ENCODE measurements at regions not wholly inside any gene's neighbourhood (a gene's known extent, or its start where the extent isn't known, plus 50 kb on each side); places are given as distances from the start of the nearest gene placed in this dataset.

GRCh38 chr5:115732026-115732425 lies 84.4 kb downstream of the CDO1 start:
- Histone ChIP-seq H3K4me1 (no peaks in the 10 kb centered on the region), H3K4me3 (no peak overlapping the region), H3K27me3 (no peaks in the 10 kb centered on the region), H3K9me3 (no peaks in the 10 kb centered on the region), H3K36me3 (replicated peaks in 1 of 2; ENCODE audit: insufficient read depth in 1 of 2, low read depth in 2 of 2) (no peaks in the 10 kb centered on the region), H3K27ac (no peak overlapping the region)
- no peak for DNase-seq
- no peak for ATAC-seq
- intact Hi-C loops (cut with DNase I), result no loop called here
- TF ChIP-seq POLR2A (IDR thresholded peaks at IDR 0.05) (no peak), CTCF (IDR thresholded peaks at IDR 0.05) (no peak)

GRCh38 chr5:115725522-115725921 lies 90.9 kb downstream of the CDO1 start:
- Histone ChIP-seq H3K27ac (no peak overlapping the region), H3K4me1 (no peaks in the 10 kb centered on the region), H3K27me3 (no peaks in the 10 kb centered on the region), H3K9me3 (no peaks in the 10 kb centered on the region), H3K4me3 (no peak overlapping the region), H3K36me3 (replicated peaks in 1 of 2; ENCODE audit: insufficient read depth in 1 of 2, low read depth in 2 of 2) (no peaks in the 10 kb centered on the region)
- TF ChIP-seq POLR2A (IDR thresholded peaks at IDR 0.05) (no peak), CTCF (IDR thresholded peaks at IDR 0.05) (no peak)
- WGBS, 2 donors, result 77 to 82% methylated on average over 1 of the region's 1 CpG
- intact Hi-C loops (cut with DNase I), result no loop called here
- no peak for ATAC-seq
- DNase-seq, result no peak

GRCh38 chr5:115723220-115723619 lies 93.2 kb downstream of the CDO1 start:
- Histone ChIP-seq H3K36me3 (replicated peaks in 1 of 2; ENCODE audit: insufficient read depth in 1 of 2, low read depth in 2 of 2) (no peaks in the 10 kb centered on the region), H3K27ac (no peak overlapping the region), H3K4me3 (no peak overlapping the region), H3K4me1 (no peaks in the 10 kb centered on the region), H3K27me3 (no peaks in the 10 kb centered on the region), H3K9me3 (no peaks in the 10 kb centered on the region)
- 47 to 52% methylated on average over 2 of the region's 2 CpGs for WGBS, 2 donors
- intact Hi-C loops (cut with DNase I), result no loop called here
- DNase-seq, result no peak
- ATAC-seq, result no peak
- TF ChIP-seq POLR2A (IDR thresholded peaks at IDR 0.05) (no peak), CTCF (IDR thresholded peaks at IDR 0.05) (no peak)

GRCh38 chr5:115720888-115721287 lies 95.1 kb upstream of the TMED7 start:
- Histone ChIP-seq H3K4me1 (no peaks in the 10 kb centered on the region), H3K27ac (no peak overlapping the region), H3K36me3 (replicated peaks in 1 of 2; ENCODE audit: insufficient read depth in 1 of 2, low read depth in 2 of 2) (no peaks in the 10 kb centered on the region), H3K9me3 (no peaks in the 10 kb centered on the region), H3K4me3 (no peak overlapping the region), H3K27me3 (no peaks in the 10 kb centered on the region)
- no peak for TF ChIP-seq CTCF (IDR thresholded peaks at IDR 0.05)
- no peak for TF ChIP-seq POLR2A (IDR thresholded peaks at IDR 0.05)
- ATAC-seq, result no peak
- DNase-seq, result no peak
- intact Hi-C loops (cut with DNase I), result no loop called here
- 59 to 67% methylated on average over 2 of the region's 2 CpGs for WGBS, 2 donors

GRCh38 chr5:115718927-115719326 lies 93.1 kb upstream of the TMED7 start:
- no peaks in the 10 kb centered on the region for H3K36me3 ChIP-seq (replicated peaks in 1 of 2; ENCODE audit: insufficient read depth in 1 of 2, low read depth in 2 of 2)
- TF ChIP-seq CTCF (IDR thresholded peaks at IDR 0.05) (no peak), POLR2A (IDR thresholded peaks at IDR 0.05) (no peak)
- H3K27ac ChIP-seq, result no peak overlapping the region
- H3K4me3 ChIP-seq, result no peak overlapping the region
- intact Hi-C loops (cut with DNase I), result no loop called here
- no peak for ATAC-seq
- no peaks in the 10 kb centered on the region for H3K27me3 ChIP-seq
- no peaks in the 10 kb centered on the region for H3K9me3 ChIP-seq
- no peak for DNase-seq
- H3K4me1 ChIP-seq, result no peaks in the 10 kb centered on the region
- WGBS, 2 donors, result 61 to 72% methylated on average over 2 of the region's 2 CpGs
